ENCODE measurements at regions not wholly inside any gene's neighbourhood (a gene's known extent, or its start where the extent isn't known, plus 50 kb on each side); places are given as distances from the start of the nearest gene placed in this dataset.

GRCh38 chr3:34858067-34858660 is 781.2 kb upstream of the ARPP21 start:
- H3K27ac ChIP-seq, result no peak overlapping the region
- WGBS, 2 donors, result 77 to 85% methylated on average over 3 of the region's 3 CpGs
- H3K27me3 ChIP-seq, result no peaks in the 10 kb centered on the region
- no peaks in the 10 kb centered on the region for H3K9me3 ChIP-seq
- no peaks in the 10 kb centered on the region for H3K36me3 ChIP-seq
- H3K4me1 ChIP-seq, result no peaks in the 10 kb centered on the region
- H3K4me3 ChIP-seq, result no peak overlapping the region
- no peak for TF ChIP-seq POLR2A (IDR thresholded peaks at IDR 0.05)
- no peak for TF ChIP-seq CTCF (IDR thresholded peaks at IDR 0.05)
- TF ChIP-seq EP300 (IDR thresholded peaks at IDR 0.05), result no peak
- no peak for DNase-seq (ENCODE audit: low spot score in 2 of 2)

GRCh38 chr3:34859746-34860145 is 779.6 kb upstream of the ARPP21 start:
- 53 to 65% methylated on average over 1 of the region's 1 CpG for WGBS, 2 donors
- H3K4me1 ChIP-seq, result no peaks in the 10 kb centered on the region
- TF ChIP-seq EP300 (IDR thresholded peaks at IDR 0.05) (no peak), CTCF (IDR thresholded peaks at IDR 0.05) (no peak), POLR2A (IDR thresholded peaks at IDR 0.05) (no peak)
- H3K27ac ChIP-seq, result no peak overlapping the region
- DNase-seq (ENCODE audit: low spot score in 2 of 2), result no peak
- no peak overlapping the region for H3K4me3 ChIP-seq
- H3K36me3 ChIP-seq, result no peaks in the 10 kb centered on the region
- no peaks in the 10 kb centered on the region for H3K9me3 ChIP-seq
- no peaks in the 10 kb centered on the region for H3K27me3 ChIP-seq

- no peak overlapping the region for H3K4me3 ChIP-seq
- no peaks in the 10 kb centered on the region for H3K36me3 ChIP-seq
- H3K27ac ChIP-seq, result no peak overlapping the region
- 78 to 82% methylated on average over 4 of the region's 4 CpGs for WGBS, 2 donors
- H3K4me1 ChIP-seq, result no peaks in the 10 kb centered on the region
- DNase-seq (ENCODE audit: low spot score in 2 of 2), result no peak
- no peaks in the 10 kb centered on the region for H3K27me3 ChIP-seq
- no peaks in the 10 kb centered on the region for H3K9me3 ChIP-seq
- no peak for TF ChIP-seq CTCF (IDR thresholded peaks at IDR 0.05)
- TF ChIP-seq EP300 (IDR thresholded peaks at IDR 0.05), result no peak
- TF ChIP-seq POLR2A (IDR thresholded peaks at IDR 0.05), result no peak
Observed at GRCh38 chr3:34862456-34862855, 776.9 kb upstream of the ARPP21 start.

- DNase-seq (ENCODE audit: low spot score in 2 of 2), result no peak
- 54 to 57% methylated on average over 1 of the region's 1 CpG for WGBS, 2 donors
- H3K27me3 ChIP-seq, result no peaks in the 10 kb centered on the region
- H3K9me3 ChIP-seq, result no peaks in the 10 kb centered on the region
- H3K36me3 ChIP-seq, result no peaks in the 10 kb centered on the region
- TF ChIP-seq POLR2A (IDR thresholded peaks at IDR 0.05), result no peak
- TF ChIP-seq CTCF (IDR thresholded peaks at IDR 0.05), result no peak
- TF ChIP-seq EP300 (IDR thresholded peaks at IDR 0.05), result no peak
- H3K4me3 ChIP-seq, result no peak overlapping the region
- H3K27ac ChIP-seq, result no peak overlapping the region
- no peaks in the 10 kb centered on the region for H3K4me1 ChIP-seq
Observed at GRCh38 chr3:34863485-34863884, 775.8 kb upstream of the ARPP21 start.

- WGBS, 2 donors, result 64 to 77% methylated on average over 3 of the region's 3 CpGs
Observed at GRCh38 chr3:34864011-34864410, 775.3 kb upstream of the ARPP21 start.

More at GRCh38 chr3:34864011-34864410, 775.3 kb upstream of the ARPP21 start:
- Histone ChIP-seq H3K9me3 (no peaks in the 10 kb centered on the region), H3K4me3 (no peak overlapping the region), H3K27me3 (no peaks in the 10 kb centered on the region), H3K27ac (no peak overlapping the region), H3K36me3 (no peaks in the 10 kb centered on the region), H3K4me1 (no peaks in the 10 kb centered on the region)
- no peak for DNase-seq (ENCODE audit: low spot score in 2 of 2)
- TF ChIP-seq EP300 (IDR thresholded peaks at IDR 0.05) (no peak), CTCF (IDR thresholded peaks at IDR 0.05) (no peak), POLR2A (IDR thresholded peaks at IDR 0.05) (no peak)

Measured in tibial nerve (tissue), 4 donors.